ENCODE measurements at regions not wholly inside any gene's neighbourhood (a gene's known extent, or its start where the extent isn't known, plus 50 kb on each side); places are given as distances from the start of the nearest gene placed in this dataset.

DNA sequence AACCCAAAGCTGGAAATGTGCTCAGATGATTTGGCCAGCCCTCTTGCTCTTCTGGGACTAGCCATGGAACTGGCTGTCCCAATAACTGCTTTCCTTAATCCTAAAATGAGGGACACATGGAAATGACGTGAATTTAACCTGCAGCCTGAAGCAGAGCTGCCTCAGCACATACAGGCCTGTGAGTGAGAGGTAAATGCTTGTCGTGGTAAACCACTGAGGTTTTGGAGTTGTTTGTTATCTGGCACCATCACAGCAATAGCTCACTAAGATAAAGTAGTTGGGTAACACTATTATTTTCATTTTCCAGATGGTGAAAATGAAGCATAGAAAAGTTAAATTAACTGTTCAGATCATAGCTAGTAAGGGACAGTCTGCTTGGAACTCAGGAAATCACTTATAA is 333.4 kb upstream of the CHD6 start:
- TF ChIP-seq, protein P1, sequence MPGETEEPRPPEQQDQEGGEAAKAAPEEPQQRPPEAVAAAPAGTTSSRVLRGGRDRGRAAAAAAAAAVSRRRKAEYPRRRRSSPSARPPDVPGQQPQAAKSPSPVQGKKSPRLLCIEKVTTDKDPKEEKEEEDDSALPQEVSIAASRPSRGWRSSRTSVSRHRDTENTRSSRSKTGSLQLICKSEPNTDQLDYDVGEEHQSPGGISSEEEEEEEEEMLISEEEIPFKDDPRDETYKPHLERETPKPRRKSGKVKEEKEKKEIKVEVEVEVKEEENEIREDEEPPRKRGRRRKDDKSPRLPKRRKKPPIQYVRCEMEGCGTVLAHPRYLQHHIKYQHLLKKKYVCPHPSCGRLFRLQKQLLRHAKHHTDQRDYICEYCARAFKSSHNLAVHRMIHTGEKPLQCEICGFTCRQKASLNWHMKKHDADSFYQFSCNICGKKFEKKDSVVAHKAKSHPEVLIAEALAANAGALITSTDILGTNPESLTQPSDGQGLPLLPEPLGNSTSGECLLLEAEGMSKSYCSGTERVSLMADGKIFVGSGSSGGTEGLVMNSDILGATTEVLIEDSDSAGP (CRISPR knock-in tag; IDR thresholded peaks at IDR 0.05; ENCODE audit: borderline replicate concordance) = no peak
- TF ChIP-seq ZNF337 (CRISPR knock-in tag; IDR thresholded peaks at IDR 0.05; ENCODE audit: borderline replicate concordance, low read depth) (no peak), RFX5 (IDR thresholded peaks at IDR 0.05; ENCODE audit: low read depth, low read length) (no peak)
